NB4 (cell line): ENCODE measurements at regions not wholly inside any gene's neighbourhood (a gene's known extent, or its start where the extent isn't known, plus 50 kb on each side); places are given as distances from the start of the nearest gene placed in this dataset.

Source experiments
- POLR2A ChIP-seq: IDR thresholded peaks from 2 replicates; pipeline ENCODE4 v1.6.1; 2011; ENCODE audit warnings: mild to moderate bottlenecking; ENCODE audit not compliant: insufficient read length; ENCODE audit errors: extremely low read depth
- TF ChIP-seq, protein P1 (sequence below): IDR thresholded peaks from one replicate; pipeline ENCODE4 v1.5.1; 2012; ENCODE audit warnings: low read depth, low read length
- TF ChIP-seq, protein P2 (sequence below): IDR thresholded peaks from 2 replicates; pipeline ENCODE4 v1.6.1; 2011; ENCODE audit warnings: low read depth, low read length

DNA sequence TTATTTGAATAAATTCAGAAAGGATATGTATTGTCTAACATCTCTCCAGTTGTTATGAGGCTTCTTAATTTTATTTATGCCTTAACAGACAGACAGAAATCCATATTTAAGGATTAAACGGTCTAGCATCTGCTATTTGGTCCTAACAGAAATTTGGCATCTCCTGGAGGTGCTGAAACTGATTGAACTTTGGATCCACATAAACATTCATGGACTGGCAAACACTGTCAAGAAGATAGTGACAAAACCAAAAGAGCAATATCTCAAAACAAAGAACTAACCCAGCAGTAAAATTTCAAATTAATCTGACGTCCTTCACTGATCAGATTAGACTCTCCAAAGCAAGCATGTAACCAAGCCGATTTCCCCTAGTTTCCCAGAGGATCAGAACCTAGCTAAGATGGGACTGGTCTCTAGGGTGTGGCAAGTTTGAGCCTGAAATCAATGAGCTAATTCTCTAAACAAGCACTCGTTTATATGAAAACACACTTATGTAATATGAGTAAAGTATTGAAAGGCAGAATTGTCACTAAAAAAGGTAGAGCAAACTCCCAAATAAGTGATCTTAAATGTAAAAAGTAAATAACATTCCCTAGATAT is 139.5 kb downstream of the NOL4 start:
- TF ChIP-seq, protein P1, sequence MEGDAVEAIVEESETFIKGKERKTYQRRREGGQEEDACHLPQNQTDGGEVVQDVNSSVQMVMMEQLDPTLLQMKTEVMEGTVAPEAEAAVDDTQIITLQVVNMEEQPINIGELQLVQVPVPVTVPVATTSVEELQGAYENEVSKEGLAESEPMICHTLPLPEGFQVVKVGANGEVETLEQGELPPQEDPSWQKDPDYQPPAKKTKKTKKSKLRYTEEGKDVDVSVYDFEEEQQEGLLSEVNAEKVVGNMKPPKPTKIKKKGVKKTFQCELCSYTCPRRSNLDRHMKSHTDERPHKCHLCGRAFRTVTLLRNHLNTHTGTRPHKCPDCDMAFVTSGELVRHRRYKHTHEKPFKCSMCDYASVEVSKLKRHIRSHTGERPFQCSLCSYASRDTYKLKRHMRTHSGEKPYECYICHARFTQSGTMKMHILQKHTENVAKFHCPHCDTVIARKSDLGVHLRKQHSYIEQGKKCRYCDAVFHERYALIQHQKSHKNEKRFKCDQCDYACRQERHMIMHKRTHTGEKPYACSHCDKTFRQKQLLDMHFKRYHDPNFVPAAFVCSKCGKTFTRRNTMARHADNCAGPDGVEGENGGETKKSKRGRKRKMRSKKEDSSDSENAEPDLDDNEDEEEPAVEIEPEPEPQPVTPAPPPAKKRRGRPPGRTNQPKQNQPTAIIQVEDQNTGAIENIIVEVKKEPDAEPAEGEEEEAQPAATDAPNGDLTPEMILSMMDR = no peak
- TF ChIP-seq POLR2A = no peak
- TF ChIP-seq, protein P2, sequence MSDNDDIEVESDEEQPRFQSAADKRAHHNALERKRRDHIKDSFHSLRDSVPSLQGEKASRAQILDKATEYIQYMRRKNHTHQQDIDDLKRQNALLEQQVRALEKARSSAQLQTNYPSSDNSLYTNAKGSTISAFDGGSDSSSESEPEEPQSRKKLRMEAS = no peak
